ENCODE measurements at regions not wholly inside any gene's neighbourhood (a gene's known extent, or its start where the extent isn't known, plus 50 kb on each side); places are given as distances from the start of the nearest gene placed in this dataset.
"Not testable (repeated sequence)": the region's sequence is repeated elsewhere in the genome, so short reads cannot be mapped to it uniquely, and the experiment has no call there.

- ChIA-PET POLR2A (no interaction called here), CTCF (no interaction called here)
- no peaks in the 10 kb centered on the region for H3K36me3 ChIP-seq (ENCODE audit: control insufficient read depth, insufficient read depth, low read length)
- no peak overlapping the region for H3K4me3 ChIP-seq (ENCODE audit: low read depth, low read length)
- TF ChIP-seq CTCF (IDR thresholded peaks at IDR 0.05; ENCODE audit: insufficient read depth, low read depth, low read length), result no peak
- DNase-seq (ENCODE audit: low read depth), result no peak
- H3K27me3 ChIP-seq (ENCODE audit: control insufficient read depth, insufficient read depth, low read length), result no peaks in the 10 kb centered on the region
Measured at GRCh38 chr6:77089776-77090175, 373.5 kb downstream of the HTR1B start.

- CTCF ChIA-PET; H3K27me3 ChIP-seq (ENCODE audit: control insufficient read depth, insufficient read depth, low read length); H3K36me3 ChIP-seq (ENCODE audit: control insufficient read depth, insufficient read depth, low read length); DNase-seq (ENCODE audit: low read depth); POLR2A ChIA-PET; H3K4me3 ChIP-seq (ENCODE audit: low read depth, low read length): not testable (repeated sequence)
Measured at GRCh38 chr6:77087794-77088318, 375.4 kb downstream of the HTR1B start.

GRCh38 chr6:77074037-77074713 is 389.1 kb downstream of the HTR1B start:
- CTCF ChIA-PET, result no interaction called here
- Histone ChIP-seq H3K27me3 (ENCODE audit: control insufficient read depth, insufficient read depth, low read length) (no peaks in the 10 kb centered on the region), H3K4me3 (ENCODE audit: low read depth, low read length) (no peak overlapping the region), H3K36me3 (ENCODE audit: control insufficient read depth, insufficient read depth, low read length) (no peaks in the 10 kb centered on the region)
- no peak for TF ChIP-seq CTCF (IDR thresholded peaks at IDR 0.05; ENCODE audit: insufficient read depth, low read depth, low read length)
- POLR2A ChIA-PET, result no interaction called here
- DNase-seq (ENCODE audit: low read depth), result no peak

GRCh38 chr6:77073410-77073760 is 389.9 kb downstream of the HTR1B start:
- CTCF ChIA-PET, result no interaction called here
- TF ChIP-seq CTCF (IDR thresholded peaks at IDR 0.05; ENCODE audit: insufficient read depth, low read depth, low read length), result no peak
- POLR2A ChIA-PET, result no interaction called here
- Histone ChIP-seq H3K36me3 (ENCODE audit: control insufficient read depth, insufficient read depth, low read length) (no peaks in the 10 kb centered on the region), H3K27me3 (ENCODE audit: control insufficient read depth, insufficient read depth, low read length) (no peaks in the 10 kb centered on the region), H3K4me3 (ENCODE audit: low read depth, low read length) (no peak overlapping the region)
- no peak for DNase-seq (ENCODE audit: low read depth)

- DNase-seq (ENCODE audit: low read depth), result no peak
- TF ChIP-seq CTCF (IDR thresholded peaks at IDR 0.05; ENCODE audit: insufficient read depth, low read depth, low read length), result no peak
- no peaks in the 10 kb centered on the region for H3K36me3 ChIP-seq (ENCODE audit: control insufficient read depth, insufficient read depth, low read length)
- POLR2A ChIA-PET, result no interaction called here
- H3K4me3 ChIP-seq (ENCODE audit: low read depth, low read length), result no peak overlapping the region
- CTCF ChIA-PET, result no interaction called here
- no peaks in the 10 kb centered on the region for H3K27me3 ChIP-seq (ENCODE audit: control insufficient read depth, insufficient read depth, low read length)
Measured at GRCh38 chr6:77072694-77073409, 390.4 kb downstream of the HTR1B start.

Measured in BJ (cell line).